D341Med (cell line): ENCODE measurements at regions not wholly inside any gene's neighbourhood (a gene's known extent, or its start where the extent isn't known, plus 50 kb on each side); places are given as distances from the start of the nearest gene placed in this dataset.

ENCODE experiments used
- DNase-seq: peaks from one replicate; pipeline ENCODE4 v3.0.0; 2012; ENCODE audit warnings: low spot score

- no peak for DNase-seq
These were observed 839.4 kb upstream of the ADGRL4 start for GRCh38 chr1:79845936-79846335.

- no peak for DNase-seq
These were observed 836.3 kb upstream of the ADGRL4 start for GRCh38 chr1:79842811-79843210.

GRCh38 chr1:79839882-79840281 lies 833.4 kb upstream of the ADGRL4 start:
- no peak for DNase-seq

GRCh38 chr1:79827446-79827845 lies 820.9 kb upstream of the ADGRL4 start:
- DNase-seq, result no peak

GRCh38 chr1:79825551-79825950 lies 819.0 kb upstream of the ADGRL4 start:
- DNase-seq, result no peak

DNA sequence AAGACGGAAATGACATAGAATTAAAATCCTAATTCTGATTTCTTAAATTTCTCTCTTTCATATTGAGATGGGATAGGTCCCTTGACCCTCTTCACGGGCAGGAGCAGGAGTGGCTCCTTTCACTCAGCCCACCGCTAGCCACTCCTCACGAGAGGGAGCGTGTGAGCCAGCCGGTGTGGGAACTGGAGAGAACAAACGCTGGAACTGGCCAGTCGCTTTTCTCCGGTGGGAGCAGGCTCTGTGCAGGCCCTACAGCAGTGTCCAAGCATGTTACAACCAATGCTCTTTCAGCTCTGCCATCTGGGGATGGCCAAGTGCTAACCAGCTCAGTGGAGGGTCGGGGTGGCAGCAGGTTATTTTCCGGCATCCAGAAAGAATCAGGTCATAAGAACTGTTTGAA lies 815.5 kb upstream of the ADGRL4 start:
- no peak for DNase-seq

- no peak for DNase-seq
These were observed 812.6 kb upstream of the ADGRL4 start for GRCh38 chr1:79819140-79819539.

DNA sequence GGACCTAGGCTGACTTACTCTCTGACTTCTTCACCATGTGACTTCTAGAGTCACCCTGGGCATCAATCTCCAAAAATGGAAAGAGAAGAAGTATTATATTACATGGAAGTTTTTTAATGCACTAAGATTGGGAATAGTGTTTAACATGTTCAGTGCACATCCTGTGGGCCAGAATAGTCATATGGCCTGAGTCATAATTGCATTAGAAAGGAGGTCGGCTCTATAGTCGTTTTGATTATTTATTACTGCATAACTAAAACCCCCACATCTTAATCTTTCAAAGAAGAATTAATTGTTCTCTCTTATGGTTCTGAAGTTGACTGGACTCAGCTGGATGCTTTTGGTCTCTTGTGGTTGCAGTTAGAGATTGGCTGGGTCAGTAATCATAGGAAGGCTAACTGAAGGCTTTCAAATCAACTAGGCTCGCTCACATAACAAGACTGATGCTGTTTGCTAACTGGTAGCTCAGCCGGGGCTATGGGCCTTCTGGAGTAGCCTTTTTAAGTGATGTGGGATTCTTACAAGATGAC lies 810.6 kb upstream of the ADGRL4 start:
- DNase-seq, result no peak

DNA sequence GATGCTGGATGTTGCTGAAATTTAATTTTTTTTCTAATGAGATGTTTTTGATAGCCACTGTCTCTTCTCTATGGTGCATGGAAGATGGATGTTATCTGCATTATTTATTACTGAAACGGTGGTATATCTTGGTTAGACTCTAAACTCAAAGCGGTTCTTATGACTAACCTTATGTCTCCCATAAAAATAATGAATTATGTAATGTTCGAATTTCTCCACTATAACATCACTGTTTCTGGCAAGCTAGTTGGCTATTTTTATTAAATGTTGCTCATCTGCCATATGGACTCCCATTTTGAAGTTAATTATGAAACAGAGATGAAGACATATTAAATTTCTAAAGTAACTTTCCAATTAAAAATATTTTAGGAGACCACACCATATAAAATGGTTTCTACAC lies 808.6 kb upstream of the ADGRL4 start:
- DNase-seq, result no peak

- DNase-seq, result no peak
These were observed 804.6 kb upstream of the ADGRL4 start for GRCh38 chr1:79811173-79811572.

GRCh38 chr1:79808816-79809475 lies 802.4 kb upstream of the ADGRL4 start:
- DNase-seq, result no peak

GRCh38 chr1:79807816-79808215 lies 801.3 kb upstream of the ADGRL4 start:
- no peak for DNase-seq

DNA sequence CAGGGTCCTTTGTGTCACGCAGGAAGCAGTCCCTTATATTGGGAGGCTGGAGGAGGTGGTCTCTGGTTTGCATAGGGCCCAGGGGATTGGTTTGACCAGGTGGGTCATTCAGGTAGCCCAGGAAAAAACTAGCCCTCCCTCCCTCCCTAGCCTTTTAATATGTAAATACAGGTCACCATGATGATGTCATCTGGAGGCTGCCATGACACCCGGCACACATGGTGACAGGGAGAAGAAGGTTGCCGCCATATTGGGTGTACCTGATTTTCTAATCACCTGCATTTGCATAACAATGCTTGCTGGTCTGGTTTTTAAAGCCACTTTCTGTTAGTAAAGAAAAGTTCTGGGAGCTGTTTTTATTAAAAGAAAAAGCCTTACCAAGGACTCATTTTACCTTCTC lies 791.0 kb upstream of the ADGRL4 start:
- no peak for DNase-seq

GRCh38 chr1:79796434-79796833 lies 789.9 kb upstream of the ADGRL4 start:
- no peak for DNase-seq

- no peak for DNase-seq
These were observed 785.8 kb upstream of the ADGRL4 start for GRCh38 chr1:79792219-79792930.

DNA sequence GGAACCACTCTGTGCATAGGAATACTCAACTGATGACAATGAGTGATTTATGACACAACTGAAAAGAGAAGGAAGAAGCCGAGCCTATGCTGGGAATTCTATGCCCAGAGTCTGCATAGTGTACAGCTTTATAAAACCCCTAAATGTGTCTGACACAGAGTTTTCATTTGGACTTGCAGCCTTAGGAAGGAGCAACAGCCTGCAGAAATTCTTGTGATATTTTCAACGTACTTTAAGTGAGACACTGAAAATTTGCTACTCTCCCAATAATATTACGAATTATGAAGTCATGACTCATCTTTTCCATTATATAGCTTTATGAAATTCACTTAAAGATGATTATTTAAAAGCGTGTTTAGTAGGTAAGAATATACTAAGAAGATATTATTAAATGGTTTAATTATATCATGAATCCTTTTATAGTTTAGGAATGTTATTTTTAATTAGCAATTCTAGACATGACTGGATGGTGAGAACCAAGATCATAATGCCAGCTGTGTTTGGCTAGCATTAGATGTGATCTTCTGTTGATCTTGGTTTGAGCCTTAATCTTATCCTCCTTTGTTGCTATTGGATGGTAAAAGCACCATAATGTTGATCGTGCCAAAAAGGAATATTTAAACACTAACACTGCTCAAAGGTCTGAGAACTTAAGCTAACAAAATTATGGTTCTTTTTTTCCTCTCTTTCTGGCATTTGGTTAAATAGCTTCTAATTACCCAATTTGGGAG lies 785.1 kb upstream of the ADGRL4 start:
- no peak for DNase-seq

GRCh38 chr1:79790950-79791349 lies 784.4 kb upstream of the ADGRL4 start:
- DNase-seq, result no peak

- no peak for DNase-seq
These were observed 781.1 kb upstream of the ADGRL4 start for GRCh38 chr1:79787631-79788030.

- DNase-seq, result no peak
These were observed 779.4 kb upstream of the ADGRL4 start for GRCh38 chr1:79785964-79786363.

DNA sequence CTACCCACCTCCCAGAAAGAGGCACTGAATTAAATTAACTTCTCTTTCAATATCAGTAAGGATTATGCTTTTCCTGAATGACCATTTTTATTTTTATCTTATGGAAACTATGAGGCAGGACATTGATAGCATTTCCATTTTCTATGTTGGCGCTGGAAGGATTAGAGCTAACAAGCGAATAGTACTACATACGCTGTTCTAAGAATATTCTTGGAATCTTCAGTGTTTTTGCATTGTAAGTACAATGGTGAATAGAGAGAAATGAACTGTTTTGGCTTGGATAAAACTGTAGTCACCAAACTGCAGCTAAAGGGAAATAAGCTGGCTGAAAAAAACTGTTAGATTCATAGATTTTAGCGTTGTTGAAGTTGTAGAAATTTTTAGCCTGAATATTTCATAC lies 779.0 kb upstream of the ADGRL4 start:
- DNase-seq, result no peak

- DNase-seq, result no peak
These were observed 774.7 kb upstream of the ADGRL4 start for GRCh38 chr1:79781261-79781660.

- no peak for DNase-seq
These were observed 771.1 kb upstream of the ADGRL4 start for GRCh38 chr1:79777481-79778219.
